WTC11 (cell line): ENCODE measurements at regions not wholly inside any gene's neighbourhood (a gene's known extent, or its start where the extent isn't known, plus 50 kb on each side); places are given as distances from the start of the nearest gene placed in this dataset.

Experiments used
- ATAC-seq: fragments of 200-7000 bp; cut with Tn5 transposase; 2 replicates; pipeline ENCODE4 v1.10.0; 2021; ENCODE audit warnings: mild to moderate bottlenecking, moderate library complexity
- CTCF ChIA-PET: fragments of 300-600 bp; sonication (Branson Sonifier 250); formaldehyde crosslinking; loops from one replicate; lab custom pipeline; 2021; ENCODE audit warnings: antibody characterized with exemption; lab: Charles Lee
- POLR2A ChIA-PET: fragments of 350-600 bp; sonication (Branson Sonifier 250); formaldehyde crosslinking; loops from one replicate; lab custom pipeline; 2021; ENCODE audit warnings: antibody characterized with exemption; lab: Charles Lee
- DNase-seq: peaks from one replicate; pipeline ENCODE4 v3.0.0; 2021; ENCODE audit warnings: low spot score
- H3K27ac Mint-ChIP-seq: 2 replicates; pipeline ENCODE4 v1.8.0; 2021; ENCODE audit warnings: mixed read lengths
- H3K27me3 Mint-ChIP-seq: 2 replicates; pipeline ENCODE4 v1.8.0; 2021; ENCODE audit warnings: low read depth, mild to moderate bottlenecking, moderate library complexity, mixed read lengths
- H3K36me3 Mint-ChIP-seq: 2 replicates; pipeline ENCODE4 v1.8.0; 2021; ENCODE audit warnings: mixed read lengths
- H3K4me1 Mint-ChIP-seq: 2 replicates; pipeline ENCODE4 v1.8.0; 2022; ENCODE audit warnings: mixed read lengths
- H3K4me3 Mint-ChIP-seq: 2 replicates; pipeline ENCODE4 v1.8.0; 2021; ENCODE audit warnings: mild to moderate bottlenecking, moderate library complexity, mixed read lengths
- H3K9me3 Mint-ChIP-seq: 2 replicates; pipeline ENCODE4 v1.8.0; 2021; ENCODE audit warnings: mixed read lengths
- AFF4 ChIP-seq: sonication (generic); formaldehyde crosslinking; IDR thresholded peaks from 2 replicates; pipeline ENCODE4 v1.8.1; 2023; ENCODE audit warnings: mild to moderate bottlenecking, missing genetic modification reagents, borderline replicate concordance
- ARID4B ChIP-seq: sonication (generic); formaldehyde crosslinking; IDR thresholded peaks from 2 replicates; pipeline ENCODE4 v1.8.0; 2023; ENCODE audit warnings: missing genetic modification reagents, mild to moderate bottlenecking, borderline replicate concordance
- CBFB ChIP-seq: sonication (generic); formaldehyde crosslinking; IDR thresholded peaks from 2 replicates; pipeline ENCODE4 v1.8.1; 2022; ENCODE audit warnings: mild to moderate bottlenecking, low read depth, missing genetic modification reagents
- CDX4 ChIP-seq: fragments of 250-450 bp; sonication (Bioruptor Pico); IDR thresholded peaks from 2 replicates; pipeline ENCODE4 v1.9.0; 2021; ENCODE audit warnings: moderate library complexity, mild to moderate bottlenecking, inconsistent platforms, borderline replicate concordance
- ELF4 ChIP-seq: sonication (generic); formaldehyde crosslinking; IDR thresholded peaks from 2 replicates; pipeline ENCODE4 v1.8.1; 2022; ENCODE audit warnings: low read depth, mild to moderate bottlenecking, moderate library complexity, missing genetic modification reagents
- EMX1 ChIP-seq: fragments of 250-450 bp; sonication (Bioruptor Pico); IDR thresholded peaks from 2 replicates; pipeline ENCODE4 v1.8.0; 2021; ENCODE audit warnings: mild to moderate bottlenecking
- FOXP1 ChIP-seq: sonication (generic); formaldehyde crosslinking; IDR thresholded peaks from 2 replicates; pipeline ENCODE4 v1.8.0; 2022; ENCODE audit warnings: missing genetic modification reagents, mild to moderate bottlenecking, moderate library complexity, borderline replicate concordance
- GRHL2 ChIP-seq: fragments of 250-450 bp; sonication (Bioruptor Pico); IDR thresholded peaks from 2 replicates; pipeline ENCODE4 v1.8.0; 2022; ENCODE audit warnings: mild to moderate bottlenecking, moderate library complexity; ENCODE audit not compliant: insufficient replicate concordance, severe bottlenecking
- GTF2I ChIP-seq: fragments of 250-450 bp; sonication (Bioruptor Pico); conservative IDR thresholded peaks from 2 replicates; pipeline ENCODE4 v1.4.0; 2021; ENCODE audit warnings: mild to moderate bottlenecking
- HMGA2 ChIP-seq: fragments of 250-450 bp; sonication (Bioruptor Pico); IDR thresholded peaks from 2 replicates; pipeline ENCODE4 v1.4.0; 2021; ENCODE audit warnings: mild to moderate bottlenecking, moderate library complexity
- JAZF1 ChIP-seq: fragments of 250-450 bp; sonication (Bioruptor Pico); IDR thresholded peaks from 2 replicates; pipeline ENCODE4 v1.9.0; 2021; ENCODE audit warnings: moderate library complexity, mild to moderate bottlenecking, inconsistent platforms
- MAX ChIP-seq: sonication (generic); formaldehyde crosslinking; IDR thresholded peaks from 2 replicates; pipeline ENCODE4 v1.8.0; 2022; ENCODE audit warnings: mild to moderate bottlenecking, missing genetic modification reagents
- MYBL2 ChIP-seq: sonication (generic); formaldehyde crosslinking; IDR thresholded peaks from 2 replicates; pipeline ENCODE4 v1.8.1; 2023; ENCODE audit warnings: mild to moderate bottlenecking, moderate library complexity, missing genetic modification reagents
- NR1H2 ChIP-seq: sonication (generic); formaldehyde crosslinking; IDR thresholded peaks from 2 replicates; pipeline ENCODE4 v1.9.0; 2021; ENCODE audit warnings: mild to moderate bottlenecking, moderate library complexity, missing genetic modification reagents
- NR3C1 ChIP-seq: sonication (generic); formaldehyde crosslinking; conservative IDR thresholded peaks from 2 replicates; pipeline ENCODE4 v1.8.1; 2023; ENCODE audit warnings: low read depth, mild to moderate bottlenecking, missing genetic modification reagents
- PRRX2 ChIP-seq: fragments of 250-450 bp; sonication (Bioruptor Pico); IDR thresholded peaks from 2 replicates; pipeline ENCODE4 v1.8.0; 2021; ENCODE audit warnings: mild to moderate bottlenecking
- SMAD3 ChIP-seq: sonication (generic); formaldehyde crosslinking; IDR thresholded peaks from 2 replicates; pipeline ENCODE4 v1.8.0; 2022; ENCODE audit warnings: missing genetic modification reagents, mild to moderate bottlenecking, borderline replicate concordance
- SMAD4 ChIP-seq: sonication (generic); formaldehyde crosslinking; IDR thresholded peaks from 2 replicates; pipeline ENCODE4 v1.8.0; 2022; ENCODE audit warnings: mild to moderate bottlenecking, missing genetic modification reagents
- TEAD4 ChIP-seq: sonication (generic); formaldehyde crosslinking; IDR thresholded peaks from 2 replicates; pipeline ENCODE4 v1.8.0; 2022; ENCODE audit warnings: mild to moderate bottlenecking, missing genetic modification reagents
- TP53 ChIP-seq: sonication (generic); formaldehyde crosslinking; IDR thresholded peaks from 2 replicates; pipeline ENCODE4 v1.8.1; 2023; ENCODE audit warnings: mild to moderate bottlenecking, missing genetic modification reagents
- ZMAT4 ChIP-seq: fragments of 250-450 bp; sonication (Bioruptor Pico); IDR thresholded peaks from 2 replicates; pipeline ENCODE4 v1.9.0; 2021; ENCODE audit warnings: mild to moderate bottlenecking
- ZNF121 ChIP-seq: sonication (generic); formaldehyde crosslinking; IDR thresholded peaks from 2 replicates; pipeline ENCODE4 v1.8.0; 2023; ENCODE audit warnings: missing genetic modification reagents
- ZNF416 ChIP-seq: fragments of 250-450 bp; sonication (Bioruptor Pico); IDR thresholded peaks from 2 replicates; pipeline ENCODE4 v1.9.0; 2021; ENCODE audit warnings: mild to moderate bottlenecking, inconsistent platforms
- TF ChIP-seq, protein P1 (sequence below): sonication (generic); formaldehyde crosslinking; IDR thresholded peaks from 2 replicates; pipeline ENCODE4 v1.8.1; 2022; ENCODE audit warnings: missing genetic modification reagents, borderline replicate concordance

DNA sequence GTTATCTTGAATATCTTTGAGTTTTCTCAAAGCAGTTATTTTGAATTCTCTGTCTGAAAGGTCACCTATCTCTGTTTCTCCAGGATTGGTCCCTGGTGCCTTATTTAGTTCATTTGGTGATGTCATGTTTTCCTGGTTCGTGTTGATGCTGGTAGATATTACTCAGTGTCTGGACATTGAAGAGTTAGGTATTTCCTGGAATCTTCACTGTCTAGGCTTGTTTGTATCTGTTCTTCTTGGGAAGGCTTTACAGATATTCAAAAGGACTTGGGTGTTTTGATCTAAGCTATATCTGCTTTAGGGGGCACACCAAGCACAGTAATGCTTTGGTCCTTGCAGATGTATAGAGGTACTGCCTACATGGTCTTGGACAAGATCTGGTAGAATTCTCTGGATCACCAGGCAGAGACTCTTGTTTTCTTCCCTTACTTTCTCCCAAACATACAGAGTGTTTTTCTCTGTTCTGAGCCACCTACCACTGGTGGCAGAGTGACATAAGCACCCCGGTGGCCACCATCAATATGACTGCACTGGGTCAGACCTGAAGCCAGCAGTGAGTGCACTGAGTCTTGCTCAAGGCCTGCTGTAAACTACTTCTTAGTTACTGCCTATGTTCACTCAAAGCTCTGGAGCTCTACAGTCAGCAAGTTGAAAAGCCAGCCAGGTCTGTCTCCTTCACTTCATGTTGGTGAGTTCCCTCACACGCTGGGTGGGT is 193.5 kb upstream of the AMOT start (continued):
- TF ChIP-seq ZMAT4 (no peak), HMGA2 (no peak), FOXP1 (CRISPR knock-in tag) (no peak), JAZF1 (no peak), ELF4 (no peak), NR3C1 (no peak)

GRCh38 chrX:113019958-113020357 is 179.3 kb upstream of the AMOT start:
- Mint-ChIP-seq H3K4me1 (no peaks in the 10 kb centered on the region), H3K27ac (no peak overlapping the region), H3K27me3 (no peaks in the 10 kb centered on the region), H3K9me3 (peaks cover 3% of the 10 kb centered on the region; the same call in 1 of the 2 replicates), H3K4me3 (no peak overlapping the region), H3K36me3 (no peaks in the 10 kb centered on the region)
- ATAC-seq (no peak), DNase-seq (no peak)
- TF ChIP-seq GTF2I (CRISPR knock-in tag) (no peak), HMGA2 (no peak), TP53 (CRISPR knock-in tag) (no peak), TEAD4 (CRISPR knock-in tag) (no peak), JAZF1 (no peak), ARID4B (CRISPR knock-in tag) (no peak), SMAD4 (no peak), CDX4 (CRISPR knock-in tag) (no peak), ZNF121 (no peak), CBFB (CRISPR knock-in tag) (no peak), MAX (CRISPR knock-in tag) (no peak)
- TF ChIP-seq, protein P1, sequence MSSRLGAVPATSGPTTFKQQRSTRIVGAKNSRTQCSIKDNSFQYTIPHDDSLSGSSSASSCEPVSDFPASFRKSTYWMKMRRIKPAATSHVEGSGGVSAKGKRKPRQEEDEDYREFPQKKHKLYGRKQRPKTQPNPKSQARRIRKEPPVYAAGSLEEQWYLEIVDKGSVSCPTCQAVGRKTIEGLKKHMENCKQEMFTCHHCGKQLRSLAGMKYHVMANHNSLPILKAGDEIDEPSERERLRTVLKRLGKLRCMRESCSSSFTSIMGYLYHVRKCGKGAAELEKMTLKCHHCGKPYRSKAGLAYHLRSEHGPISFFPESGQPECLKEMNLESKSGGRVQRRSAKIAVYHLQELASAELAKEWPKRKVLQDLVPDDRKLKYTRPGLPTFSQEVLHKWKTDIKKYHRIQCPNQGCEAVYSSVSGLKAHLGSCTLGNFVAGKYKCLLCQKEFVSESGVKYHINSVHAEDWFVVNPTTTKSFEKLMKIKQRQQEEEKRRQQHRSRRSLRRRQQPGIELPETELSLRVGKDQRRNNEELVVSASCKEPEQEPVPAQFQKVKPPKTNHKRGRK (CRISPR knock-in tag) = no peak
- POLR2A ChIA-PET = no interaction called here
- CTCF ChIA-PET = no interaction called here

DNA sequence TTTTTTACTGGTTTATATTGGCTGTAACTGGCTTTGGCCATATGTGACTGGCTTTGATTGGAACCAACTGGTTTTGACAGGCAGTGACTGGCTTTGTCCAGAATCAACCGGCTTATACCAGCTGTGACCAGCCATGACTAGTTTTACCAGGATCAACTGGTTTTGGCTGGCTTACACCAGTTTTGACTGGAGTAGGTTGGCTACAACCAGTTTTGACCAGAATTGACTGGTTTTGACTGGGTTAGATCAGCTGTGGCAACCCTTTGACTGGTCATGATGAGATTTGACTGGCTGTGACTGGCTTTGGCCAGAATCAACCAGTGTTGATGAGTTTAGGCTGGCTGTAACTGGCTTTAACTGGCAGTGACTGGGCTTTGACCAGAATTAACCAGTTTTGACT is 169.2 kb upstream of the AMOT start:
- CTCF ChIA-PET = no interaction called here
- POLR2A ChIA-PET = no interaction called here
- H3K36me3 Mint-ChIP-seq = no peaks in the 10 kb centered on the region
- H3K9me3 Mint-ChIP-seq = peaks cover 8% of the 10 kb centered on the region
- H3K4me3 Mint-ChIP-seq = no peak overlapping the region
- H3K27me3 Mint-ChIP-seq = no peaks in the 10 kb centered on the region; the same call in 1 of the 2 replicates
- DNase-seq = no peak
- H3K4me1 Mint-ChIP-seq = no peaks in the 10 kb centered on the region
- ATAC-seq = no peak
- H3K27ac Mint-ChIP-seq = no peak overlapping the region
- TF ChIP-seq NR1H2 (CRISPR knock-in tag) = no peak
- TF ChIP-seq ZNF416 = no peak
- no peak for TF ChIP-seq AFF4 (CRISPR knock-in tag)
- TF ChIP-seq MYBL2 (CRISPR knock-in tag) = no peak
- no peak for TF ChIP-seq GRHL2 (CRISPR knock-in tag)
- no peak for TF ChIP-seq PRRX2 (CRISPR knock-in tag)
- TF ChIP-seq EMX1 = no peak
- TF ChIP-seq SMAD3 (CRISPR knock-in tag) = no peak
